Epithelial cell of proximal tubule (primary cell): ENCODE measurements at regions not wholly inside any gene's neighbourhood (a gene's known extent, or its start where the extent isn't known, plus 50 kb on each side); places are given as distances from the start of the nearest gene placed in this dataset.

Source experiments
- DNase-seq: peaks from one replicate; pipeline ENCODE4 v3.0.0-alpha.2; 2011; ENCODE audit warnings: low read depth
- H3K4me3 ChIP-seq: 2 replicates; pipeline ENCODE4 v1.5.1; 2011; ENCODE audit warnings: low read depth, mild to moderate bottlenecking, low read length
- CTCF ChIP-seq: conservative IDR thresholded peaks from 2 replicates; pipeline ENCODE4 v1.5.1; 2012; ENCODE audit warnings: low read depth, mild to moderate bottlenecking, low read length

- no peak for TF ChIP-seq CTCF
- H3K4me3 ChIP-seq = no peak overlapping the region
- DNase-seq = no peak
Measured at GRCh38 chr4:129900430-129900953, 804.5 kb downstream of the C4orf33 start.

GRCh38 chr4:129901205-129901604 lies 805.3 kb downstream of the C4orf33 start:
- no peak for TF ChIP-seq CTCF
- no peak overlapping the region for H3K4me3 ChIP-seq
- no peak for DNase-seq

- H3K4me3 ChIP-seq = no peak overlapping the region
- TF ChIP-seq CTCF = no peak
- no peak for DNase-seq
Measured at GRCh38 chr4:129903861-129904260, 807.9 kb downstream of the C4orf33 start.

GRCh38 chr4:129905256-129905655 lies 809.3 kb downstream of the C4orf33 start:
- no peak overlapping the region for H3K4me3 ChIP-seq
- no peak for DNase-seq

GRCh38 chr4:129908117-129908516 lies 812.2 kb downstream of the C4orf33 start:
- no peak for TF ChIP-seq CTCF
- H3K4me3 ChIP-seq = no peak overlapping the region
- no peak for DNase-seq

More at GRCh38 chr4:129905256-129905655, 809.3 kb downstream of the C4orf33 start:
- no peak for TF ChIP-seq CTCF

GRCh38 chr4:129916991-129917390 lies 821.0 kb downstream of the C4orf33 start:
- no peak for DNase-seq
- no peak for TF ChIP-seq CTCF
- H3K4me3 ChIP-seq = no peak overlapping the region

GRCh38 chr4:129917651-129918050 lies 821.7 kb downstream of the C4orf33 start:
- H3K4me3 ChIP-seq = no peak overlapping the region
- TF ChIP-seq CTCF = no peak
- no peak for DNase-seq
